Endothelial cell of umbilical vein (primary cell): ENCODE measurements at regions not wholly inside any gene's neighbourhood (a gene's known extent, or its start where the extent isn't known, plus 50 kb on each side); places are given as distances from the start of the nearest gene placed in this dataset.

Experiments used
- POLR2A ChIP-seq: IDR thresholded peaks from 2 replicates; pipeline ENCODE4 v1.6.1; 2012; ENCODE audit warnings: low read depth, mild to moderate bottlenecking, control low read depth, low read length
- POLR2AphosphoS5 ChIP-seq: IDR thresholded peaks from 2 replicates; pipeline ENCODE4 v1.6.1; 2012; ENCODE audit warnings: low read depth, mild to moderate bottlenecking, control low read depth, low read length, moderate library complexity; ENCODE audit not compliant: insufficient read depth

- TF ChIP-seq POLR2A (no peak), POLR2AphosphoS5 (no peak)
Measured at GRCh38 chr22:22769434-22770279, 118.0 kb upstream of the IGLL5 start.
